ENCODE measurements at regions not wholly inside any gene's neighbourhood (a gene's known extent, or its start where the extent isn't known, plus 50 kb on each side); places are given as distances from the start of the nearest gene placed in this dataset.

DNA sequence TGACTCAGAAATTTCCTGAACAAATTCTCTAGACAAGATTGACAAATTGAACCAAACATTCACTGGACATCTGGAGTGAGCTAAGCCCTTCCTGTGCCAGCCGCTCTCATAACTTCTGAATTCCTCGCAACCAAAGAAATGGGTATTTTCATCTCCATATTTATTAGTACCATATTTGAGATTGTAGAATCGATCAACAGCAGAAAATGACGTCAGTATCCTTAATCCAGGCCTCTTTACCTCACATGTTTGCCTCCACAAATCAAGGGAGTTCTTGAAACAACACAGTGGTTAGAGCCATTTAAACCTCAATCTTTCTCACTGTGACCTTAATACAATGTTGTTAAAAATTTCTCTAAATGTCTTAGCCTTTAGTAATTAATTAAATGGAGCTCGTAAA is 735.6 kb upstream of the SORCS1 start:
- Histone ChIP-seq H3K27me3 (ENCODE audit: control insufficient read depth, insufficient read depth, low read length) (no peaks in the 10 kb centered on the region), H3K36me3 (ENCODE audit: control insufficient read depth, insufficient read depth, low read length) (no peaks in the 10 kb centered on the region), H3K4me3 (ENCODE audit: low read depth, low read length) (no peak overlapping the region)
- TF ChIP-seq, protein P1, sequence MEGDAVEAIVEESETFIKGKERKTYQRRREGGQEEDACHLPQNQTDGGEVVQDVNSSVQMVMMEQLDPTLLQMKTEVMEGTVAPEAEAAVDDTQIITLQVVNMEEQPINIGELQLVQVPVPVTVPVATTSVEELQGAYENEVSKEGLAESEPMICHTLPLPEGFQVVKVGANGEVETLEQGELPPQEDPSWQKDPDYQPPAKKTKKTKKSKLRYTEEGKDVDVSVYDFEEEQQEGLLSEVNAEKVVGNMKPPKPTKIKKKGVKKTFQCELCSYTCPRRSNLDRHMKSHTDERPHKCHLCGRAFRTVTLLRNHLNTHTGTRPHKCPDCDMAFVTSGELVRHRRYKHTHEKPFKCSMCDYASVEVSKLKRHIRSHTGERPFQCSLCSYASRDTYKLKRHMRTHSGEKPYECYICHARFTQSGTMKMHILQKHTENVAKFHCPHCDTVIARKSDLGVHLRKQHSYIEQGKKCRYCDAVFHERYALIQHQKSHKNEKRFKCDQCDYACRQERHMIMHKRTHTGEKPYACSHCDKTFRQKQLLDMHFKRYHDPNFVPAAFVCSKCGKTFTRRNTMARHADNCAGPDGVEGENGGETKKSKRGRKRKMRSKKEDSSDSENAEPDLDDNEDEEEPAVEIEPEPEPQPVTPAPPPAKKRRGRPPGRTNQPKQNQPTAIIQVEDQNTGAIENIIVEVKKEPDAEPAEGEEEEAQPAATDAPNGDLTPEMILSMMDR (IDR thresholded peaks at IDR 0.05; ENCODE audit: insufficient read depth, low read length, poor library complexity, severe bottlenecking): no peak
- DNase-seq (ENCODE audit: low read depth): no peak

DNA sequence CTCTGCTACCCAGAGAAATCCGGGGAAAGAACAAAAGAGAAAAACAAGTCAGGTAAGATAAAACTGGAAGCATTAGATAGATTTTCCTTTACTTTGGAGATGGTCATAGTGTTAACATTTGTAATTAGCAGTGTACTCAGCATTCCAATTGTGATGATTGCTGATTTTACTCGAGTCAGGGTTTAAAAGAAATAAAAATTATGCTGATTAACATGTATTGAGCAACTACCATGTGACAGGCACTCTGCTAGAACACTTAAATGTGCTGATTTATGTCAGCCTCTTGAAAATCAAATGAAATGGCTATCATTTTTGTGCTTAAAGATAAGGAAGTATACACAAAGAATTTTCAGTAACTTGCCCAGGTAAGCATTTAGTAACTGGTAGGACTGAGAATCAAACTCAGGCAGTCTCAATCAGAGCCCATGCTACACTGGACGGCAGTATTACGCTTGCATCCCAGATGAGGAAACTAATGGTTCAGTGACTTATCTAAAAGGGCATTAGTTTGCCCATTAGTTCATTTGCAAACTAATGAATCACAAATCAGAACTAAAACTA is 735.1 kb upstream of the SORCS1 start:
- TF ChIP-seq, protein P1 (IDR thresholded peaks at IDR 0.05; ENCODE audit: insufficient read depth, low read length, poor library complexity, severe bottlenecking): no peak
- H3K36me3 ChIP-seq (ENCODE audit: control insufficient read depth, insufficient read depth, low read length): no peaks in the 10 kb centered on the region
- DNase-seq (ENCODE audit: low read depth): no peak
- no peak overlapping the region for H3K4me3 ChIP-seq (ENCODE audit: low read depth, low read length)
- no peaks in the 10 kb centered on the region for H3K27me3 ChIP-seq (ENCODE audit: control insufficient read depth, insufficient read depth, low read length)

DNA sequence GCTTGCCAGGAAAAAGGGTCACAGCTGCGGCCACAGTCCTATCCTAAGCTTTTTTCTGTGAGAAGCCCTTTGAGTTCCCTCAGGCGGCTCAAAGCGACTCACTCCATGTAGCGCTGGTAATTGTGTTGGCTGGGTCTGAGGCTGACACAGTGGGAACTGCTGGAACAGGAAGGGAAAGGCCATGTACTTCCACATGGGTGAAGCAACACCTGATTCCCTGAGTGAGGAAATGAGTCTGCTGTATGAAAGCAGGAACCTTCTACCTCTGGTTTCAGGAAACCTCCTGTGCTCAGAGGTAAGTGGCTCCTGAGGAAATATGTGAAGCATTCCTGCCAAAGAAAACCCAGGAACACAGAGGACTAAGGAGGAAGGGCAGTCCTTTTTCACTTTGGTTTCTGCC is 734.6 kb upstream of the SORCS1 start:
- no peaks in the 10 kb centered on the region for H3K36me3 ChIP-seq (ENCODE audit: control insufficient read depth, insufficient read depth, low read length)
- H3K27me3 ChIP-seq (ENCODE audit: control insufficient read depth, insufficient read depth, low read length): no peaks in the 10 kb centered on the region
- no peak overlapping the region for H3K4me3 ChIP-seq (ENCODE audit: low read depth, low read length)
- TF ChIP-seq, protein P1 (IDR thresholded peaks at IDR 0.05; ENCODE audit: insufficient read depth, low read length, poor library complexity, severe bottlenecking): no peak
- no peak for DNase-seq (ENCODE audit: low read depth)

DNA sequence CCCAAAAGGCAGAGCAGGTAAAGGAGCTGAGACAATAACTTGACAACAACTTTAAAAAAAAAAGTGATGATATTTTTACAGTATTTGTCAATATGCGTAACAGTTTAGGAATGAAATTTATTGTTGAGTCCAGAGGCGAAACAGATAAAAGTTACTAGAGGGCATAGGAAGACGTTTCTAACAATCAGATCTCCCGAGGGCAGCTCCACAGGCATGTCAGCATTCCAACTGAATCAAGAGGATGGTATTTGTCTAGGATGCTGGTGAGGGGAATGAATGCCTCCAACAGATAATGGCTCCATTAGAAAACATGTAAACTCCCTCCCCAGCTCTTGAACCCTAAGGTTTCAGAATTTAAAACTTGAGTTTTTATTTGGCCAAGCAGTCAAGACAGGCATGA is 733.9 kb upstream of the SORCS1 start:
- TF ChIP-seq, protein P1 (IDR thresholded peaks at IDR 0.05; ENCODE audit: insufficient read depth, low read length, poor library complexity, severe bottlenecking): no peak
- DNase-seq (ENCODE audit: low read depth): no peak
- Histone ChIP-seq H3K4me3 (ENCODE audit: low read depth, low read length) (no peak overlapping the region), H3K27me3 (ENCODE audit: control insufficient read depth, insufficient read depth, low read length) (no peaks in the 10 kb centered on the region), H3K36me3 (ENCODE audit: control insufficient read depth, insufficient read depth, low read length) (no peaks in the 10 kb centered on the region)

DNA sequence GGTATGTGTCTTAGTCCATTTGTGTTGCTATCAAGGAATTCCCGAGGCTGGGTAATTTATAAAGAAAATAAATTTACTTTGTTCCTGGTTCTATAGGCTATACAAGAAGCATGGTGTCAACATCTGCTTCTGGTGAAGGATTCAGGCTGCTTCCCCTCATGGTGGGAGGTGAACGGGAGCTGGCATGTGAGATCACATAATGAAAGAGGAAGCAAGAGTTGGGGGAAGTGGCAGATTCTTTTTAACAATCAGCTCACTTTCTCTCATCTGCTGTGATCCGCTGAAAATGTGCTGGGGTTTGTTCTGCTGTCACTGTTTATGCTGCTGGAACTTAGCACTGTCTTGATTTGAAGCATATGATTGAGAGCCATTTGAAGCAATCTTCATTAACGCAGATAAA is 730.0 kb upstream of the SORCS1 start:
- no peak for DNase-seq (ENCODE audit: low read depth)
- no peak overlapping the region for H3K4me3 ChIP-seq (ENCODE audit: low read depth, low read length)
- no peaks in the 10 kb centered on the region for H3K36me3 ChIP-seq (ENCODE audit: control insufficient read depth, insufficient read depth, low read length)
- TF ChIP-seq, protein P1 (IDR thresholded peaks at IDR 0.05; ENCODE audit: insufficient read depth, low read length, poor library complexity, severe bottlenecking): no peak
- no peaks in the 10 kb centered on the region for H3K27me3 ChIP-seq (ENCODE audit: control insufficient read depth, insufficient read depth, low read length)

DNA sequence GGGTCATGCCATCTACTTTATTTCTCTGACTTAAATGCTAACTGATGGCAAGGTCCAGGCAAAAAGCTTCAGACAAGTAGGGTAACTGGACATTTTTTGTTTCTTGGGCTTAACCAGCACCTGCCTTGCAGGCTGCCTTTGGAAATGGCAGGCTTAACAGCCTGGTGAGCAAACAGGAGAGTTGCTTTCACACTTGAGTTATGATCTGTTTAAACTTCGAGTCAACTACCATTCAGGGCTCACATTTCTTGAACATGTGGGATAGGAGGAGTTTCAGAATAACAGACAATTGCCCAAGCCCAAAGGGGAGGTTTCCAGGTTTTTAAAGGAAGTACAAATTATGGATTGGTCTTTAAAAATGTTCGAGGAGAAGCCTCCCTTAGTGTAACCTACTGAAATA is 724.6 kb upstream of the SORCS1 start:
- H3K36me3 ChIP-seq (ENCODE audit: control insufficient read depth, insufficient read depth, low read length): no peaks in the 10 kb centered on the region
- no peaks in the 10 kb centered on the region for H3K27me3 ChIP-seq (ENCODE audit: control insufficient read depth, insufficient read depth, low read length)
- TF ChIP-seq, protein P1 (IDR thresholded peaks at IDR 0.05; ENCODE audit: insufficient read depth, low read length, poor library complexity, severe bottlenecking): no peak
- no peak overlapping the region for H3K4me3 ChIP-seq (ENCODE audit: low read depth, low read length)
- no peak for DNase-seq (ENCODE audit: low read depth)
